OCI-LY1 (cell line): ENCODE measurements at regions not wholly inside any gene's neighbourhood (a gene's known extent, or its start where the extent isn't known, plus 50 kb on each side); places are given as distances from the start of the nearest gene placed in this dataset.

Source experiments
- CTCF ChIP-seq: fragments of 200-600 bp; sonication (generic), shearing (Covaris generic); IDR thresholded peaks from 2 replicates; pipeline ENCODE4 v1.5.1; 2017; ENCODE audit warnings: mild to moderate bottlenecking, antibody characterized with exemption, low read length, moderate library complexity, mixed read lengths
- EZH2 ChIP-seq: fragments of 200-600 bp; sonication (generic), shearing (Covaris generic); IDR thresholded peaks from 2 replicates; pipeline ENCODE4 v1.8.0; 2017; ENCODE audit warnings: borderline replicate concordance, mixed run types, mild to moderate bottlenecking, antibody characterized with exemption, low read length, moderate library complexity, mixed read lengths

DNA sequence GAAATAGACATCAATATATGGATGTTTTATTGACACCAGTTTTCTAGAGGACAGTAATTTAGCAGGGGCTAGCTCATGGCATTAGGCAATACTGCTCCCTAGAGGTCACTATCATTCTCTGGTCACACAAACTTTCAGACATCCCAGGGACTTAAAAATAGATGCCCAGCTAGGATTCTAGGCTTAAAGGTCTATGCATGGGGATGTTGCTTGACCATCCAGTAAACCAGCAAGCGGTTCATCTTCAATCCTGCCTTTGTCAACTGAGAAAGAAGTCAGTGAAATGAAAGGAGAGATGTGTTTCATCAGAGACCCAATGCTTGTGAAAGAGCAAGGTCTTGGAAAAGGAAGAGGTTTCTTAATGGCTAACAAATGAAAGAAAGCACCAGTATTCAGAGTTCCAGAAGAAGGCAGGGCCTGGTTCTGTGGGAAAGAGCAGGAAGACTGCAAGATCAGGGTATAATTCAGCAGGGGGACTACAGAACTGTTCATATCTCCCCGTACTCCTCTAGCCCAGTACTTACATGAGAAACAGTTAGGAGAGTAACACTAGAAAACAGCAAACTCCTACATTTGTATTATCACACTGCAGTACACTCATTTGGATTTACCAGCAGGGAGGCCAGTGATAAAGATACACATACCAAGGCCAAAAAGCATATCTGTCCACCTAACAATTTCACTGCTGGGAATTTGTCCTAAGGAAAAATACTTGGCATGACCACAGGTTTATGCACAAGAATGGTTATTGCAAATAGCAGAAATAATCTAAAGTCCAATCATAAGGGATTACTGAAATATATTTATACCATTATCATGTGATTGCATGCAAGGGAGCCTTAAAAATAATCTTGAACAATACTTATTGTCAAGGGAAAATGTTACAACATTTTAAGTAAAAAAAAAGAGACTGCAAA, 151.4 kb upstream of the LAMA2 start:
- peak; percentile 33; the same call in 1 of the 2 replicates for TF ChIP-seq CTCF
- TF ChIP-seq EZH2: no peak
